ENCODE measurements at regions not wholly inside any gene's neighbourhood (a gene's known extent, or its start where the extent isn't known, plus 50 kb on each side); places are given as distances from the start of the nearest gene placed in this dataset.
A peak's percentile ranks its signal among the peaks of the same experiment; 100 is the strongest.
"Not testable (repeated sequence)": the region's sequence is repeated elsewhere in the genome, so short reads cannot be mapped to it uniquely, and the experiment has no call there.

DNA sequence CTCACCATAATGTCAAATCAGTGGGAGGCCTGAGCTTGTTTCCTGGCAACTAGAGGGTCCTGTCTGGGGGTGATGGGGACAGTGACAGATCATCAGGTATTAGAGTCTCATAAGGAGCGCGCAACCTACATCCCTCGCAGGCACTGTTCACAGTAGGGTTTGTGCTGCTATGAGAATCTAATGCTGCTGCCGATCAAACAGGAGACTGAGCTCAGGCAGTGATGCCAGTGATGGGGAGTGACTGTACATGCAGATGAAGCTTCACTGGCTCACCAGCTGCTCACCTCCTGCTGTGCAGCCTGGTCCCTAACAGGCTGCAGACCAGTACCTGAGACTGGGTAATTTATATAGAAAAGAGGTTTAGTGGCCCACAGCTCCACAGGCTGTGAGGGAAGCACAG, 147.3 kb downstream of the TTLL2 start:
- DNase-seq = no peak

DNA sequence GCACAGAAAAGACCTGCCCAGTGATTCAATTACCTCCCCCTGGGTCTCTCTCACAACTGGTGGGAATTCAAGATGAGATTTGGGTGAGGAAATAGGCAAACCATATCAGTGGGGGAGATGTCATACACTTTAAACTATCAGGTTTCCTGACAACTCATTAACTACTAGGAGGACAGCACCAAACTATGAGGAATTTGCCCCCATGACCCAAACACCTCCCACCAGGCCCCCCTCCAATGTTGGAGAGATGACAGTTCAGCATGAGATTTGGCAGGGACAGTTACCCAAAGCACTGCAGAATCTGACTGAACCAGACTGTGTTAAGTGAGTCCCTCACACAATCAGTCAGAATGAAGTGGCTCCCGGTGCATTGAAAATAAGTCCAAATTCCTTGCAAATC, 148.0 kb downstream of the TTLL2 start:
- no peak for DNase-seq

DNA sequence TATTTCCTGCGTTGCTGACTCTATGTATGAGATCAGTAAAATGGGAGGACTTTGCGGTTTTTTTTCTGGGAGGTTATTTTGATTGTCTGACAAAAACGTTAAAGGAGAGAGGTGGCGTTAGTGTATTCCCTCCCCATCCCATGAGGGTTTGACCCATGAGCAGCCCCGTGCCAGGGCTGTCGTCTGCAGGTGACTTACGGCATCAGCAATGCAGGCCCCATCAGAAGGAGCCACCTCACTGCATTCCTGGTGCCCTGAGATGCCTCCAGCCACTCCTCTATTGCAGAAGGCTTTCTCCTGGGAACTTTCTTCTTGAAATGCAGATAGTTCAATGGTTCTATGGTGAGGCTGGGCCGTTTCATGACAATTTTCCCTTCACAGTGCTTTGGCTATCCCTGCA, 149.3 kb downstream of the TTLL2 start:
- DNase-seq = no peak

DNA sequence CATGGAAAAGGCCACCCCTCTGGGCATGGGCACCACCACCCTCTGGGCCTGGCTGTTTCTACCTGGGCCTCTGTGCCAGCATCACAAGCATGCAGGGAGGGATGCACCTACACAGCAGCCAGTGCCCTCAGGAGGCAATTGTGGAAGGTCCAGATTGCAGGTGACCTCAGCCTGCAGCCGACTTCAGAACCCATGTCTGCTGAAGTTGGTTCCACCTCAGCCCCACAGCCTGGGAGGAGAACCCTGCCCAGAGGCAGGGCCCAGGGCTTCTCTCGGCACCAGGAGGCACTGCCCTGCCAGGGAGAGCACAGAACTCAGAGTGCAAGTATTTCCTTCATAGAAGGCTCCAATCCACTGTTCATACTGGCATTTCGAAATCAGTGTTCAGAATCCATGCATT, 149.8 kb downstream of the TTLL2 start:
- no peak for DNase-seq

DNA sequence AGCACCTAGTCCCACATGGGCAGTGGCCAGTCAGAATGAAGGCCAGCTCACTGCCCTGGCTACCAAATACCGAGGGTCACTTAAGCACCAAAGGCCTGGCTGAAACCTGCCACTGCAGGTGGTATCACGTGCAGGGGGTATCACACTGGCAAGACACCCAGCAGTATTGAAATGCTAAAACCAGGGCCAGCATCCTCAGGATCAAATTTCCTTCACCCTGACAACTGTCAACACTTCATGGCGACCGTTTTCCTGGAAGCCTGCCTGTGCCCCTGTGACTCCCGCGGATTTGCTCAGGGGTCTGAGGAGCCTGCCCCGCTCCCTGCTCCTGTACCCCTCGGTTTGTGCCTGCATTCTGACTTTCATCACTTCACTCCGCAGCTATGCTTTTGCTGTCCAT, 151.1 kb downstream of the TTLL2 start:
- no peak for DNase-seq

DNA sequence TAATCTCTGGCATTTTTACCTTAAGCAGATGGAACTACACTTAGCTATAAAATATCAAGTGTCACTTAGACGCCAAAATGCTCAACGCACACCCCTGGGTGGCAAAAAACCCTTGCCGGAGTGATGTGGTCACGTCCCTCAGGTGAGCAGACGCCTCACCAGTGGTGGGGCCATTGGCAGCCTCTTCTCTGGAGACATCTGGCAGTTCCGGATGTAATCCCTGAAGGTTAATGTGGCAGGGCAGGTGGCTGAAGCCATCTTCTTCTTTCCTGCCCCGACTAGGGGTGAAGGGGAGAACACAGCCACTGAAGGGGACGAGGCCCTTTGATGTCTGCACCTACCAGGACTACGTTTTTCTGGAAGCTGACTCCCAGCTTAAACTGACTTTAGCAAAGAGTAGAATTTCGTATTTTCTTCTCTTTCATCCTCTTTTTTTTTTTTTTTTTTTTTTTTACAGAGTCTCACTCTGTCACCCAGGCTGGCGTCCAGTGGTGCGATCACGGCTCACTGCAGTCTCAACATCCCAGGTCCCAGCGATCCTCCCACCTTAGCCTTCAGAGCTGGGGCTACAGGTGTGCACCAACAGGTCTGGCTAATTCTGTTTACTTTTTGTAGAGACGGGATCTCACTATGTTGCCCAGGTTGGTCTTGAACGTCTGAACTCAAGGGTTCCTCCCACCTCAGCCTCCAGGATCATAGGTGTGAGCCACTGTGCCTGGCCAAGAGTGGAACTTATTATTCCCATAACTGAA, 152.1 kb downstream of the TTLL2 start:
- DNase-seq = no peak

DNA sequence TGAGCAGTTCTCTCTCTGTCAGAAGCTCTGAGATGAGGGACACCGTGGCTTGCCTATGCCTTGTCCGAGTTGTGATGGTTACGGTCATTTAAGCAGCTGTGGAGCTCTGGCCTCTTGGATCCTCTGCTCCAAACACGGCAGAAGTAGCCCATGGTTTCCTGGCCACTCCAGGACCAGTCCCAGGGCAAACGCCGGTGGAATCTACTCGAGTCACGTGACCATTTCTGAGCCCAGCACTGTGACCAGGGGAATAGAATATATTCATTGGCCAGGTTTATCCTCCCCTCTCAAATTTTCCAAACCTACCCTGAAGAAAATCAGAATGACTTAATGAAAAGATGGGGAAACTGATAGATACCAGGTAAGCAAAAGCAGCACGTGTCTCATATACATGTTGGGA, 152.8 kb downstream of the TTLL2 start:
- DNase-seq = no peak

DNA sequence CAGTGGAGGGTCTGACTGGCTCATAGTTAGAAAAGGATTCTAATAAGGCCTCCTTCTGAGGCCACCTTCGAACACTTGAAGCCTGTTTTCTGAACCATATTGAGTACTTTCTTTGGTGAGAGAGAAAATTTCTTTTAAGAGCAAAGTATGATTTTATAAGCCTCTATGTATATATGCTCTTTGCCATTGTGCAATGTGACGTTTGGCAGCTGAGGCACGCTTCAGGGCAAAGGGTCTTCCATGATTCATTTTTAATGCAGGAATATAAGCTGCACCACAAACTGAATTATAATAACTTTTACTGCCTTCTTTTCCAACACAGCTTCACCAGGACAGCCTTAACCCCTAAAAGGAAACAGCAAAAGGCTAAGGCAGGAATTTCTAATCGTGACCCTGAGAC, 154.4 kb downstream of the TTLL2 start:
- no peak for DNase-seq

DNA sequence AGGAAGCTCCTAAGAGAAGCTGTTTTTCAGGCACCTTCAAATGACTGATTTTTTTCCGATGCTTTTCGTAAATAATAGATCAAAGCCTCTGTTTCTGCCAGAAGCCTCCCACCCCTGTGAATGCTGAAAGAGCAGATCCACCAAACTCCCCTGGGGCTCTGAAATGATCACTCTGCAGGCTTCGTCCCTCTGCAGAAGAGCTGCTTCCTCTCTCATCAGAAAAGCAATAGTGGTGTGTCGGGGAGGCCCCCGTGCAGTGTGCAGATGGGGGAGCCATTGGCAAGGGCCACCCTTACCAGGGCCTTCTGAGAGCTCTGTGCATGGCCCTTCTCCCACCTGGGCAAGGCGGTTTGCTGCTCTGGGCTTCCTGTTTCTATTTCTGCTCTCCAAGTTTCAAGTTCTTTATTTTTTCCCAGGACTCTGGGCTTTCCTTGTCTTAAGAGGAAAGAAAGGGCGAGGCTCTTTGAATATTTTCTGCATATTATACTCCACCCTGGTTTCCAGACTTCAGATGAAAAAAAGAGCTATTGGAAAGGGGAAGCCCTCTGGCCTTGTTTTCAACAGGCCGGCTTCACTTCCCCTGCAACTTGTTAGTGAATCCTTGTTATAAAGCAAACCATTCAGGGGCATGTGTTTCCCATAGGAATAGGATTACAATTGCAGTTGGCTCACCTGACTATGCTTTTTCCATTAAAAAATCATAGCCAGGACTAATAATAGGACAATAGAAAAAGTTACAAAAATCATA, 155.2 kb downstream of the TTLL2 start:
- DNase-seq = no peak

DNA sequence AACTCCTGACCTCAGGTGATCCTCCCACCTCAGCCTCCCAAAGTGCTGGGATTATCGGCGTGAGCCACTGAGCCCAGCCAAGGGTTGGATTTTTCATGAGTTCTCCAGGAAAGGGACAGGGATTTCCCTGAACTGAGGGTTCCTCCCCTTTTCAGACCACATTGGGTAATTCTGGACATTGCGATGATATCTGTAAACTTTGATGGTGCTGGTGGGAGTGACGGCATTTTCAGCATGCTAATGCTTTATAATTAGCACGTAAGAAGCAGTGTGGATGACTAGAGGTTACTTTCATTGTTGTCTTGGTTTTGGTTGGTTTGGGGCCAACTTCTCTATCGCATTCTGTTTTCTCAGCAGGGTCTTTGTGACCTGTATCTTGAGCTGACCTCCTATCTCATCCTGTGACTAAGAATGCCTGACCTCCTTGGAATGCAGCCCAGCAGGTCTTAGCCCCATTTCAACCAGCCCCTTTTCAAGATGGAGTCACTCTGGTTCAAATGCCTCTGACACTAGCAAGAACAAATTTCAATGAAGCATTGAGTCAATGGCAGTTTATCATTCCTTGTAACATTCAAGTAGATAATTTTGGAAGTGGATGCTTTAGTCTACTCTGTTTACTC, 156.5 kb downstream of the TTLL2 start:
- DNase-seq = no peak

DNA sequence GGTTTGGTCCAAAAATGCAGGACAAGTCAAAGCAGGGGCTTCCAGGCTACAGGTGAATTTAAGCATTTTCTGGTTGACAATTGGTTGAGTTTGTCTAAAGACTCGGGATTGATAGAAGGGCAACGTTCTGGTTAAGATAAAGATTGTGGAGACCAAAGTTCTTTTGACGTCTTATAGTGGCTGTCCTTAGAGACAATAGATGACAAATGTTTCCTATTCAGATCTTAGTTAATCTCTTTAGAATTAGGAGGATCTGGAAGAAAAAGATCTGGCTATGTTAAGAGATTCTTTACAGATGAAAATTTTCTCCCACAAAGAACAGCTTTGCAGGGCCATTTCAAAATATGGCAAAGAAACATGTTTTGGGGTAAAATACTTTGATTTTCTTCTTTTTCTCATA, 157.9 kb downstream of the TTLL2 start:
- DNase-seq = not testable (repeated sequence)

DNA sequence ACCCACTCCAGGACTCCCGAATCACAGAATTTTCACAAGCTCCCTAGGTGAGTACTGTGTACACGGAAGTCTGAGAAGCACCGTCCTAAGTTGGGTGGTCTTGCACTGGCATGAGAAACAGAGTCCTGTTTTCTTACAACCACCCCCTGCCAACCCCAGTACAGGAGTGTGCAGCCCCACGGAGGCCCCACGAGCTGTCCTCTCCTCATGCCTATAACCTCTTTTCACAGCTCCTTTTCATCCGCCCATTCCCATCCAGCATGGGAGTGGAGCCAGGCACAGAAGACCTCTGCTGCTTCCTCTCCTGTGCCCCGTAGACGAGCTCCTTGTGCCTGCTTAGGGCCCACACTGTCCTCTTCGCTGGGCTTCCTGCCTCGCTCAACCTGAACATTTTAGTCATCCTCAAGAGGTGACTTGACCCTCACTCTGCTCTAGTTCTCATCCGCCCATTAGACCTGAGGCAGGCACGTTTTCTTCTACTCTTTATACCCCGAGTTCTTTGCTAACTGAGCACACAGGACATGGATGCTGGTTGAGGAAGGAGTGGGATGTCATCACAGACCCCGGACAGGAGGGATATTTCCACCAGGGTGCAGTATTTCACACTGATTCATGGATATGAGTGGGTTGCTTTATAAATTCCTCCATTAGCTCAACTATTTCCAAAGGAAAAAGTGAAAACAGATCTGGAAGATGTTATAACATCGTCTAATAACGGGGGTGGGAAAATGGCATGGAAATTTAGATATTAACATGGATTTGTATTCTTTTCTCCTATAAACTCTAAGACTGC, 160.5 kb downstream of the TTLL2 start:
- DNase-seq = peak; percentile 8

DNA sequence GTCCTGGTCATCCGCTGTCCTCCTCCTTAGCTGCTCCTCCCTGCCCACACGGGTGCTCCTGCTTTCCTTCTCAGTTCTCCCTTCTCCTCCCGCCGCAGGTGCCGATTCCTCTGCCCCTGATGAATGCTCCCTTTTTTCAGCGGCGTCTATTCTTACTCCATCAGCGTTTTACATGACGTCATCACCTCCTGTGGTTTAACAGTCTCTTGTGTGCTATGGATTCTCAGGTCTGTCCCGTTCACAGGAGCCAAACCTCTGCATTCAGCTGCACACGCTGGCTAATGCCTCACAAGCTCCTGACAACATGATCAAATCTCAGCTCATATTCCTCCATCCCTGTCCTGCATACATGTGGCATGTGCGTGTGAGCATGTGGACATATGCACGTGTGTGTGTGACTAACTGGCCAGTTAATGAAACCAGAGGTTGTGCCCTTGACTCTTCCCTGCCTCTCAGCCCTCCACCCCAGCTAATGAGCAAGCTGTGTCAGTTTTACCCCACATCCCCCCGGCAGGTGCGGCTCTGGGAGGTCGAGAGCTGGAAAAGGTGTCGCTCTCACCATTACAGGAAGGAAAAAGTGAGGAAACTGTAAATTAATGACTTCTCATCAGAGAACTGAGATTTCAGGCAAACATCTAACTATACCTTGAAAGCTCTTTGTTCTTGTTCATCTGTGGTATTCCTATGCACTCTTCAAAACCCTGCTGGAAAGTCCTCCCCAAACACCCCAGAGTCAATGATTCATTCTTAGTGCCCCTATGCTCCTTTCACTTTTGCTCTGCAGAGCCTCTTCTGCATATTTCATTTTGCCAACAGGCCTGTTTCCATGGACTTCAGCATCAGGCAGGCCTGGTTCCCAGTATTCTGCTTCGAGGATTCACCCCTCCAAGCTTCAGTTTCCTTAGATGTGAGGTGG, 163.1 kb downstream of the TTLL2 start:
- no peak for DNase-seq

DNA sequence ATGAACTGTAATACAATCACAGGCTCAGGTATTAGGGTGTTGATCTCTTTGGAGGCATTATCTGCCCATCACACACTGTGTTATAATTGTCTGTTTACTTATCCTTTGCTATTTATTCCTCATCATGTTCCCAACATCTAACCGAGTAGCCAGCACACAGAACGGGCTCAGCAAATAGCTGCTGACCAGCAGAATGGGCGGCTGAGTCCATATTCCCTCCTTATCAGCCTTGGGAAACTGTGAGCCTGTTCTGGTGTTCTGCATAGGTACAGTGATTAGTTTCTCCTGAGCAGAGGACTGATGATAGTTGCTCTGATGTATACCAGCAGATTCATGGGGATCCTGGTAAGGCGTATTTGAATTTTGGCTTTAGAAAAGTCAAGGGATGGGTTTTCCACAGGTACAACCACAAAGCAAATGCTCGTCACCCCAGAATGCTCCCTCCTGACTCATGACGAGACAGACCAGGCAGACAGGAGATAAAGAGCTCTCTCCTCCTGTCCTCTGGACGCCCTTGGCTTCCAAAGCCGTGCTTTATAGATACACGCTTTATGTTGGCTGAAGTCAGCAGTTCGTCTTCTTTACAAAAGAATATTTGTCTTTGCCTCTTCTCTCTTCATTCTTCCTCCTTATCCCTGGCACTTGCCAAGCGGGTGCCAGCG, 166.7 kb downstream of the TTLL2 start:
- DNase-seq = no peak

DNA sequence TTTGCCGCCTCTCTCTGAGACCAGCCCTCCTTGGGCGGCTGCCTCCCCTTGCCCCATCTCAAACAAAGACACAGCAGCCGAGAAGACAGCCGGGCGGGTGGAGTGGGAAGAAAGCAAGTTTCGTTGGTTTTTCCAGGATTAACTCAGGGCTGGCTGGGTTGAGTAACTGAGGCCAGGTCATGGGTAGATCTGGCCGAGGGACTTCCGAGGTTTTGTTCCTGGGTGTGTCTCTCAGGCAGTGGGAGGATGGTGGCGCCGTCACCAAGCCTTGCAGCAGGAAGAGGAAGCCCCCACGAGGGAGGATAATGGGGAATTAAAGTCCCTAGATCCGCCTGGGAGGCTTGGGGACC, 167.2 kb downstream of the TTLL2 start:
- no peak for DNase-seq

DNA sequence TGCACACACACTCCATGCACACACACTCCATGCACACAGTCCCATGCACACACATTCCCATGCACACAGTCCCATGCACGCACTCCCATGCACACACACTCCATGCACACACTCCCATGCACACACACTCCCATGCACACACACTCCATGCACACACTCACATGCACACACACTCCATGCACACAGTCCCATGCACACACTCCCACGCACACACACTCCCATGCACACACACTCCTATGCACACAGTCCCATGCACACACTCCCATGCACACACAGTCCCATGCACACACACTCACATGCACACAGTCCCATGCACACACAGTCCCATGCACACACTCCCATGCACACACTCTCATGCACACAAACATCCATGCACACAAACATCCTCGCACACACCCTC, 168.4 kb downstream of the TTLL2 start:
- DNase-seq = no peak

DNA sequence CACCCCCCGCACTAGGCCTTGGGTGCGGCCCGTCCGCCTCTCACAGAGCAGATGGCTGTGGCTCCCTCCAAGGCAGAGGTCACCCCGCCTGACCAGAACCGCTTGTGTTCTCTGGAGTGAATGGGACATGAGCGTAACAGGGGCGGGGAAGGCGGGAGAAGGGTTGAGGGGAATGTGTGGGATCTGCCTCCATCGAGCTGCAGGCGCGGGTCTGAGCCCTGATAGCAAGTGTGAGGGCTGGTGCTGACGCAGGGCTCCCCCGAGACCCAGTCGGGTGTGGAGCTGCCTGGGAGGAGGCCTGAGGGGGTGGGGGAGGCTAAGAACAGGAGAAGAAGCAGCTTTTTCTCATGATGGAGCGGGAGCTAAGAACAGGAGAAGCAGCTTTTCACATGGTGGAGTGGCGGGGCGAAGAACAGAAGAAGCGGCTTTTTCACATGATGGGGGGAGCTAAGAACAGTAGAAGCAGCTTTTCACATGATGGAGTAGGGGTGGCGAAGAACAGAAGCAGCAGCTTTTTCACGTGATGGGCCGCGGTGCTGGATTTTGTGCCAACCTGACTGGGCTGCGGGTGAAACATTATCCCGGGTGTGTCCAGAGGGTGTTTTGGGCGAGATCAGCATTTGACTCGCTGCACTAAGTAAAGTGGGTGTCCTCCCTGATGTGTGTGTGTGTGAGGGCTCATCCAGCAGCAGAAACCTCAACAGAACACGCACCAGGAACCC, 169.3 kb downstream of the TTLL2 start:
- no peak for DNase-seq

DNA sequence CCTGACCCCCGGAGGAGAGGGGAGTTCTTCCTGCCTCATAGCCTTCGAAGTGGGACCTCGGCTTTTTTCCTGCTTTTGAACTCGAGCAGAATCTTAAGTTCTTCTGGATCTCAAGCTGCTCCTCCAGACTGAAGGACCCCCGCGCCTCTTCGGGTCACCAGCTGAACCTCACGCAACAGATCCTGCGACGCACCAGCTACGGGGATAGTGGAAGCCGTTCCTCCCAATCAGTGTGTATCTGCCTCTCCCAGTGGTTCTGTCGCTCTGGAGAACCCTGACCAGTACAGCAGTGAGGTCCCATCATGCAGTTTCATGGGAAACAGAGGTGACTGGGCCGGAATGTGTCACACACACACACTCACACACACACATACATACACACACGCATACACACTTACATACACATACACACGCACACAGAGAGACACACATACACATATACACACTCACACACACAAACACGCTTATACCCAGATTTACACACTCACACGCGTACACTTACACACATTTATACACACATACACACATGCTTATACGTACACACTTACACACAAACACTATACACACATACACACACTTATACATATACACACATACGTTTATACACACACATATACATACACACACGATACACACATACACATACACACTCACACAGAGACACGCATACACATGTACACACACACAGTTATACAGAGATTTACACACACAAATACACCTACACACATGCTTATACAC, 170.0 kb downstream of the TTLL2 start:
- DNase-seq = no peak

DNA sequence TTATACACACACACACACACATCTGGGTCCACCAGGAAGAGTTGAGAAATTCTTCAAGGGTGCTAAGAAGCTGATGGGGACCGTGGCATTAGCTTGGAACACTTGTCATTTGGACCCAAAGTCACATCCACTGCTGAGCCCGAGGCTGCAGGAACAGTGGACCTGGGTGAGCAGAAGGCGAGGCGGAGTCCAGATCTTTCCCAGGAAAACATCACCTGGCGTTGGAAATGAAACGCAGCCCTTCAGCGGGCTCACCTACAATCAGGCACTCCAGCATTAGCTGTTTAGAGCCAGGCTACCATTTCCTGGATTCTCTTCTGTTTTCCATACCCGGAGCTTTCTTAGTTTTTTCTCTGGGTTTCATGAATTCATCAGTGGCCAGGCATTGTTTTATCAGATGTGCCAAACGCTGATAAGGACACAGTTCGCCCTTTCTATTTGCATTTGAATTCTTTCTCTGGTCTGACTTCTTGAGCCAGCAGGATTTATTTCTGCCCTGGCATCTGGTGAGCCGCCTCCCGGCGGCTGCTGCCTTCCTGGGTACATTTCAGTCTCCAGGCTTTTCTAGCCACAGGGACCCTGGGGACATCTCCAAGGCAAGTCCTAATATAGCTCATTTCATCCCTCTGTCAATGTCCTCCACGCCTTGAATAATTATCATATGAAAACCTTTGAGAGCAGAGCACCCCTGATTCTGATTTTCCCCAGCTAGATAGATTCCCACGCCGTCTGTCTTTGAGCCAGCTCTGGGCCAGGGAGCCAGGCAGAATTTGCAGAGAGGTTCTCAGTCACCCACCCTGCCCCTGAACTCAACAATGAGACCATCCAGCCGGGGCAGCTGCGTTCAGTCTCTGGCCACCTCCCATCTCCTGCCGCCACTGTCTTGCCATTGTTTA, 170.9 kb downstream of the TTLL2 start:
- DNase-seq = no peak
